Spleen (tissue), 11 donors: ENCODE measurements at regions not wholly inside any gene's neighbourhood (a gene's known extent, or its start where the extent isn't known, plus 50 kb on each side); places are given as distances from the start of the nearest gene placed in this dataset.

Source experiments
- DNase-seq: peaks from one replicate; pipeline ENCODE4 v3.0.0-alpha.2; 2020
- H3K27ac ChIP-seq, 8 donors: fragments of 200-600 bp; sonication (generic) in 7 of 8; 1 replicate in 4 of 8; 2 replicates in 4 of 8; pipeline versions ENCODE4 v1.5.0 to v1.8.0; 2016 to 2021; ENCODE audit warnings: inconsistent platforms in 4 of 8, mild to moderate bottlenecking in 4 of 8, moderate library complexity in 1 of 8
- H3K27me3 ChIP-seq, 7 donors: fragments of 200-600 bp; sonication (generic) in 6 of 7; replicated peaks in 1 of 7; 1 replicate in 4 of 7; 2 replicates in 3 of 7; pipeline versions ENCODE4 v1.5.0 to v1.8.0; 2016 to 2021; ENCODE audit warnings: inconsistent platforms in 3 of 7, mild to moderate bottlenecking in 1 of 7
- H3K36me3 ChIP-seq, 6 donors: fragments of 200-600 bp; sonication (generic) in 5 of 6; 1 replicate in 4 of 6; 2 replicates in 2 of 6; pipeline versions ENCODE4 v1.5.0 to v1.8.0; 2016 to 2021; ENCODE audit warnings: inconsistent platforms in 2 of 6
- H3K4me1 ChIP-seq, 6 donors: fragments of 200-600 bp; sonication (generic) in 5 of 6; 1 replicate in 3 of 6; 2 replicates in 3 of 6; pipeline versions ENCODE4 v1.5.0 to v1.8.0; 2016 to 2021; ENCODE audit warnings: inconsistent platforms in 3 of 6
- H3K4me3 ChIP-seq, 8 donors: fragments of 200-600 bp; sonication (generic) in 7 of 8; 1 replicate in 4 of 8; 2 replicates in 4 of 8; pipeline versions ENCODE4 v1.5.0 to v1.8.0; 2016 to 2021; ENCODE audit warnings: inconsistent platforms in 4 of 8, mild to moderate bottlenecking in 4 of 8, moderate library complexity in 2 of 8
- H3K9me3 ChIP-seq, 8 donors: fragments of 200-600 bp; sonication (generic) in 7 of 8; 1 replicate in 4 of 8; 2 replicates in 4 of 8; pipeline versions ENCODE4 v1.5.0 to v1.8.0; 2016 to 2021; ENCODE audit warnings: inconsistent platforms in 4 of 8
- POLR2A ChIP-seq, 3 donors: fragments of 450-650 bp; IDR thresholded peaks; one replicate each; pipeline ENCODE4 v1.5.1; 2017; ENCODE audit warnings: antibody characterized with exemption in 3 of 3, mild to moderate bottlenecking in 1 of 3
- POLR2AphosphoS5 ChIP-seq, 3 donors: sonication (generic); formaldehyde crosslinking; IDR thresholded peaks; one replicate each; pipeline ENCODE4 v1.5.1; 2017; ENCODE audit warnings: antibody characterized with exemption in 3 of 3
- WGBS, 5 donors: extraction: QIAGEN DNeasy Blood & Tissue Kit in 3 of 5; methylation state at CpG; one replicate each; pipeline versions ENCODE4 v1.1.5 to v1.1.7; 2013 to 2018; 5-methylcytosine and 5-hydroxymethylcytosine counted together
- intact Hi-C: fragments of 100-400 bp; cut with DNase I; formaldehyde crosslinking; loops from one replicate; pipeline ENCODE4 v1.15.0; 2023; ENCODE audit warnings: low total_unique reads
- TF ChIP-seq, protein P1 (sequence below), 11 experiments: fragments of 200-600 bp in 7 of 11; fragments of 450-650 bp in 4 of 11; sonication (generic) in 4 of 11; IDR thresholded peaks in 8 of 11; conservative IDR thresholded peaks in 3 of 11; 1 replicate in 7 of 11; 2 replicates in 4 of 11; pipeline versions ENCODE4 v1.4.0 to v1.8.0; 2016 to 2021; ENCODE audit warnings: antibody characterized with exemption in 11 of 11, inconsistent platforms in 4 of 11, mild to moderate bottlenecking in 1 of 11
- donor health status: healthy with polysubstance abuse.
- donor health status: DM: no; HTN: no; CAD: no; lungs with moderate emphysema.
- donor health status: DM: no; HTN: no; CAD: no.
- donor health status: Bipolar disorder and iron deficiency.
- donor health status: healthy.
- donor health status: DM: no; HTN: no; CAD: no.
- donor health status: DM: yes; HTN: yes; CAD: no.

DNA sequence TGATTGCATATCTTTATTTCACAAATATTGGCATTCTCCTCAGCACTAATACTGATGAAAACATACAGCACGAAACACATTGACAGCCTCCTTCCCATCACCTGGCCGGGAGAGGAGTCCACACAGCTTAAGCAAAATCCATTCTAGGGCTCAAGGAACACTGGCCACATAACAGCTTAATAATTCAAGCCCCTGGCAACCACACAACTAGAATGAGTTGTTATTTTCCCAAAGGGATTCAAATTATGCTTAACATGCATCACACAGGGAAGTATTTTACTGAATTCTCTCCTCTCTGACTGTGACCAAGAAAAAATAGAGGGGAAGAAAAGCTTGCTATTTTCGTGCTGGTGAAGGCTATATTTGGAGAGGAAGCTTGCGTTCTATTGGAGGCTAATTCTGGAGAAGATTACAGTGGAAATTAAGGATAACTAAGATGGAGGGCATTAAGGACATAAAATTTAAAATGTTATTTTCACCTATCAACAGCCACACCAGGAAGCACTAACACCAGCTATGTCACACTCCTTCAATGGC, 198.5 kb downstream of the ADGRG6 start:
- no peaks in the 10 kb centered on the region for H3K4me1 ChIP-seq
- no peaks in the 10 kb centered on the region for H3K36me3 ChIP-seq
- H3K27ac ChIP-seq = no peak overlapping the region
- H3K4me3 ChIP-seq = no peak overlapping the region
- peaks cover 0 to 27% (median 20%) of the 10 kb centered on the region in 8 donors for H3K9me3 ChIP-seq
- 70 to 79% (median 70%) methylated on average over 4 of the region's 4 CpGs for WGBS, 5 donors
- DNase-seq = no peak
- H3K27me3 ChIP-seq = no peaks in the 10 kb centered on the region
- no peak for TF ChIP-seq POLR2AphosphoS5 (IDR thresholded peaks at IDR 0.05)
- TF ChIP-seq POLR2A (IDR thresholded peaks at IDR 0.05) = no peak
- TF ChIP-seq, protein P1, sequence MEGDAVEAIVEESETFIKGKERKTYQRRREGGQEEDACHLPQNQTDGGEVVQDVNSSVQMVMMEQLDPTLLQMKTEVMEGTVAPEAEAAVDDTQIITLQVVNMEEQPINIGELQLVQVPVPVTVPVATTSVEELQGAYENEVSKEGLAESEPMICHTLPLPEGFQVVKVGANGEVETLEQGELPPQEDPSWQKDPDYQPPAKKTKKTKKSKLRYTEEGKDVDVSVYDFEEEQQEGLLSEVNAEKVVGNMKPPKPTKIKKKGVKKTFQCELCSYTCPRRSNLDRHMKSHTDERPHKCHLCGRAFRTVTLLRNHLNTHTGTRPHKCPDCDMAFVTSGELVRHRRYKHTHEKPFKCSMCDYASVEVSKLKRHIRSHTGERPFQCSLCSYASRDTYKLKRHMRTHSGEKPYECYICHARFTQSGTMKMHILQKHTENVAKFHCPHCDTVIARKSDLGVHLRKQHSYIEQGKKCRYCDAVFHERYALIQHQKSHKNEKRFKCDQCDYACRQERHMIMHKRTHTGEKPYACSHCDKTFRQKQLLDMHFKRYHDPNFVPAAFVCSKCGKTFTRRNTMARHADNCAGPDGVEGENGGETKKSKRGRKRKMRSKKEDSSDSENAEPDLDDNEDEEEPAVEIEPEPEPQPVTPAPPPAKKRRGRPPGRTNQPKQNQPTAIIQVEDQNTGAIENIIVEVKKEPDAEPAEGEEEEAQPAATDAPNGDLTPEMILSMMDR (IDR thresholded peaks at IDR 0.05 in 8 of 11, conservative IDR thresholded peaks at IDR 0.05 in 3 of 11) = no peak
- intact Hi-C loops = no loop called here

DNA sequence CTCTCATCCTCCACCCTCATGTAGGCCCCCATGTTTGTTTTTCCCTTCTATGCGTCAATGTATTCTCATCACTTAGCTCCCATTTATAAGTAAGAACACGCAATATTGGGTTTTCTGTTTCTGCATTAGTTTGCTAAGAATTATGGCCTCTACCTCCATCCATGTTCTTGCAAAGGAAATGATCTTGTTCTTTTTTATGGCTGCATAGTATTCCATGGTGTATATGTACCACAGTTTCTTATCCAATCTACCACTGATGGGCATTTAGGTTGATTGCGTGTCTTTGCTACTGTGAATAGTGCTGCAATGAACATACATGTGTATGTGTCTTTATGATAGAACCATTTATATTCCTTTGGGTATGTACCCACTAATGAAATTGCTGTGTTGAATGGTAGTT, 200.0 kb downstream of the ADGRG6 start:
- Histone ChIP-seq H3K27me3 (no peaks in the 10 kb centered on the region), H3K27ac (no peak overlapping the region), H3K9me3 (peaks cover 0 to 27% (median 20%) of the 10 kb centered on the region in 8 donors), H3K36me3 (no peaks in the 10 kb centered on the region), H3K4me1 (no peaks in the 10 kb centered on the region), H3K4me3 (no peak overlapping the region)
- 79 to 94% (median 91%) methylated on average over 3 of the region's 3 CpGs for whole genome bisulfite sequencing, 5 donors
- no peak for DNase-seq
- intact Hi-C loops = no loop called here
- TF ChIP-seq POLR2AphosphoS5 (IDR thresholded peaks at IDR 0.05) = no peak
- TF ChIP-seq POLR2A (IDR thresholded peaks at IDR 0.05) = no peak
- TF ChIP-seq, protein P1 (IDR thresholded peaks at IDR 0.05 in 8 of 11, conservative IDR thresholded peaks at IDR 0.05 in 3 of 11) = no peak

DNA sequence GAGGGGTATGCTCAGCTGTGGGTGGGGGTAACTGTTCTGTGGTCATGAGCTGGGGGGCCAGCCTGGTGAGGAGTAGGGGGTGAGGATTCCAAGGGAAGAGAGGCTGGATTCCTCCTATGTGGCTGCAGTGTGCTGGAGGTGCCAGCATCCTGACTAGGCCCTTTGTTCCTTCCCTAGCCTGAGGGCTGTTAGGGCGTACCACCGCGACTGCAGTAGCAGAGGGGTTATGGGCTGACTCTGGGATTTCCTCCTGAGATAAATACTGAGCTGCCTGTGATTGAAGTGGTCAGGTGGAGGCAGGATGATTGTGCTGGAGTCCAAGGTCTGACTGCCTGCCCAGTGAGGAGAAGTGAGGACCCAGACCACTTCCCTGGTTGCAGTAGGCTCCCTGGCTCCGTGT, 205.3 kb downstream of the ADGRG6 start:
- H3K9me3 ChIP-seq = peaks cover 0 to 26% (median 15%) of the 10 kb centered on the region in 8 donors
- peaks cover 0 to 3% (median 0%) of the 10 kb centered on the region in 7 donors for H3K27me3 ChIP-seq
- H3K4me3 ChIP-seq = no peak overlapping the region
- TF ChIP-seq POLR2AphosphoS5 (IDR thresholded peaks at IDR 0.05) (no peak), POLR2A (IDR thresholded peaks at IDR 0.05) (no peak)
- TF ChIP-seq, protein P1 (IDR thresholded peaks at IDR 0.05 in 8 of 11, conservative IDR thresholded peaks at IDR 0.05 in 3 of 11) = no peak
- intact Hi-C loops = no loop called here
- H3K36me3 ChIP-seq = no peaks in the 10 kb centered on the region
- H3K4me1 ChIP-seq = no peaks in the 10 kb centered on the region
- WGBS, 5 donors = 83 to 92% (median 88%) methylated on average over 2 to 4 of the region's 4 CpGs
- no peak overlapping the region for H3K27ac ChIP-seq
- no peak for DNase-seq

DNA sequence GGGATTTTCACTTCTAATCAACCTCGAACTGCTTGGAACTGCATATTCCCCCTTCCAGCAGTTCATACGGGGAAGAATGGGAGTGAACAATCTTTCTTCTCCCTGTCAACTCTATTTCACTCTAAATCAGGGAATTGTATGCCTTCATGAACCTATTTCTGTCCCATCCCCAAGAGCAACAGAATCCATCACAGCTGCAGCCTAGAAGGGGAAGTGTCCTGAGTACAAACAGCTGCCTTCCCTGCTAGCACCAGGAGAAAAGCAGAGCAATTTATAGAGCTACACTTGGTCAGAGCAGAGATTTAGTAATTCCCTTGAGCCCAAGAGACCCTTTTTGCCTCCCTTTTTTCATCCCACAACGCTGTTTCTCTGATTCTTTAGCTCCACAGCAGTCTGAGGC, 208.4 kb downstream of the ADGRG6 start:
- intact Hi-C loops = no loop called here
- TF ChIP-seq POLR2A (IDR thresholded peaks at IDR 0.05) (no peak), POLR2AphosphoS5 (IDR thresholded peaks at IDR 0.05) (no peak)
- TF ChIP-seq, protein P1 (IDR thresholded peaks at IDR 0.05 in 8 of 11, conservative IDR thresholded peaks at IDR 0.05 in 3 of 11) = no peak
- no peaks in the 10 kb centered on the region for H3K36me3 ChIP-seq
- H3K27me3 ChIP-seq = peaks cover 0 to 3% (median 0%) of the 10 kb centered on the region in 7 donors
- H3K9me3 ChIP-seq = peaks cover 0 to 7% (median 0%) of the 10 kb centered on the region in 8 donors
- no peaks in the 10 kb centered on the region for H3K4me1 ChIP-seq
- no peak for DNase-seq
- WGBS, 5 donors = 53 to 69% (median 66%) methylated on average over 3 of the region's 3 CpGs
- no peak overlapping the region for H3K4me3 ChIP-seq
- no peak overlapping the region for H3K27ac ChIP-seq
